ENCODE measurements at regions not wholly inside any gene's neighbourhood (a gene's known extent, or its start where the extent isn't known, plus 50 kb on each side); places are given as distances from the start of the nearest gene placed in this dataset.

- TF ChIP-seq MAX (IDR thresholded peaks at IDR 0.05) (no peak), USF1 (IDR thresholded peaks at IDR 0.05) (no peak), RAD21 (IDR thresholded peaks at IDR 0.05; ENCODE audit: low read depth) (no peak), CEBPB (IDR thresholded peaks at IDR 0.05) (no peak), NFIC (IDR thresholded peaks at IDR 0.05) (no peak), TAF1 (IDR thresholded peaks at IDR 0.05; ENCODE audit: low read depth) (no peak), FOXM1 (IDR thresholded peaks at IDR 0.05; ENCODE audit: borderline replicate concordance, low read depth) (no peak), ZBTB7A (IDR thresholded peaks at IDR 0.05; ENCODE audit: low read depth) (no peak), CREB1 (IDR thresholded peaks at IDR 0.05; ENCODE audit: low read depth) (no peak), TCF12 (IDR thresholded peaks at IDR 0.05; ENCODE audit: low read depth) (no peak), EP300 (IDR thresholded peaks at IDR 0.05; ENCODE audit: borderline replicate concordance) (no peak), EGR1 (IDR thresholded peaks at IDR 0.05) (no peak), YY1 (IDR thresholded peaks at IDR 0.05; ENCODE audit: low read depth) (no peak), TEAD4 (IDR thresholded peaks at IDR 0.05) (no peak), REST (IDR thresholded peaks at IDR 0.05; ENCODE audit: low read depth) (no peak)
These were observed 355.5 kb downstream of the ATP23 start for GRCh38 chr12:58296863-58297262.

- TF ChIP-seq EGR1 (IDR thresholded peaks at IDR 0.05) (no peak), NFIC (IDR thresholded peaks at IDR 0.05) (no peak), TAF1 (IDR thresholded peaks at IDR 0.05; ENCODE audit: low read depth) (no peak), RAD21 (IDR thresholded peaks at IDR 0.05; ENCODE audit: low read depth) (no peak), USF1 (IDR thresholded peaks at IDR 0.05) (no peak)
These were observed 357.4 kb downstream of the ATP23 start for GRCh38 chr12:58298803-58299202.

- TF ChIP-seq NFIC (IDR thresholded peaks at IDR 0.05) (no peak), ZBTB7A (IDR thresholded peaks at IDR 0.05; ENCODE audit: low read depth) (no peak), TAF1 (IDR thresholded peaks at IDR 0.05; ENCODE audit: low read depth) (no peak), EGR1 (IDR thresholded peaks at IDR 0.05) (no peak)
These were observed 358.0 kb downstream of the ATP23 start for GRCh38 chr12:58299371-58299770.

GRCh38 chr12:58301038-58301729, 359.8 kb downstream of the ATP23 start:
- TF ChIP-seq EP300 (IDR thresholded peaks at IDR 0.05; ENCODE audit: borderline replicate concordance) (no peak), NFIC (IDR thresholded peaks at IDR 0.05) (no peak), CEBPB (IDR thresholded peaks at IDR 0.05) (no peak)

GRCh38 chr12:58301730-58302122, 360.4 kb downstream of the ATP23 start:
- TF ChIP-seq EP300 (IDR thresholded peaks at IDR 0.05; ENCODE audit: borderline replicate concordance) (no peak), TAF1 (IDR thresholded peaks at IDR 0.05; ENCODE audit: low read depth) (no peak)

- TF ChIP-seq TCF12 (IDR thresholded peaks at IDR 0.05; ENCODE audit: low read depth) (no peak), RAD21 (IDR thresholded peaks at IDR 0.05; ENCODE audit: low read depth) (peak; percentile 34)
These were observed 361.2 kb downstream of the ATP23 start for GRCh38 chr12:58302487-58303011.

- TF ChIP-seq MAX (IDR thresholded peaks at IDR 0.05) (no peak), RAD21 (IDR thresholded peaks at IDR 0.05; ENCODE audit: low read depth) (no peak), TAF1 (IDR thresholded peaks at IDR 0.05; ENCODE audit: low read depth) (no peak), EGR1 (IDR thresholded peaks at IDR 0.05) (no peak), YY1 (IDR thresholded peaks at IDR 0.05; ENCODE audit: low read depth) (no peak), CREB1 (IDR thresholded peaks at IDR 0.05; ENCODE audit: low read depth) (no peak), ZBTB7A (IDR thresholded peaks at IDR 0.05; ENCODE audit: low read depth) (no peak), FOXM1 (IDR thresholded peaks at IDR 0.05; ENCODE audit: borderline replicate concordance, low read depth) (no peak), TCF12 (IDR thresholded peaks at IDR 0.05; ENCODE audit: low read depth) (no peak), EP300 (IDR thresholded peaks at IDR 0.05; ENCODE audit: borderline replicate concordance) (no peak), CEBPB (IDR thresholded peaks at IDR 0.05) (no peak)
These were observed 365.1 kb downstream of the ATP23 start for GRCh38 chr12:58306266-58307000.

- no peak for TF ChIP-seq RAD21 (IDR thresholded peaks at IDR 0.05; ENCODE audit: low read depth)
- TF ChIP-seq TAF1 (IDR thresholded peaks at IDR 0.05; ENCODE audit: low read depth), result no peak
- no peak for TF ChIP-seq TEAD4 (IDR thresholded peaks at IDR 0.05)
- no peak for TF ChIP-seq REST (IDR thresholded peaks at IDR 0.05; ENCODE audit: low read depth)
- no peak for TF ChIP-seq YY1 (IDR thresholded peaks at IDR 0.05; ENCODE audit: low read depth)
- no peak for TF ChIP-seq NFIC (IDR thresholded peaks at IDR 0.05)
- TF ChIP-seq USF1 (IDR thresholded peaks at IDR 0.05), result no peak
- TF ChIP-seq FOXM1 (IDR thresholded peaks at IDR 0.05; ENCODE audit: borderline replicate concordance, low read depth), result no peak
- TF ChIP-seq CREB1 (IDR thresholded peaks at IDR 0.05; ENCODE audit: low read depth), result no peak
- no peak for TF ChIP-seq EGR1 (IDR thresholded peaks at IDR 0.05)
- no peak for TF ChIP-seq TCF12 (IDR thresholded peaks at IDR 0.05; ENCODE audit: low read depth)
- no peak for TF ChIP-seq ZBTB7A (IDR thresholded peaks at IDR 0.05; ENCODE audit: low read depth)
- no peak for TF ChIP-seq MAX (IDR thresholded peaks at IDR 0.05)
- no peak for TF ChIP-seq EP300 (IDR thresholded peaks at IDR 0.05; ENCODE audit: borderline replicate concordance)
- TF ChIP-seq CEBPB (IDR thresholded peaks at IDR 0.05), result no peak
These were observed 368.4 kb downstream of the ATP23 start for GRCh38 chr12:58309806-58310205.

Data from Ishikawa (cell line).